ENCODE measurements at regions not wholly inside any gene's neighbourhood (a gene's known extent, or its start where the extent isn't known, plus 50 kb on each side); places are given as distances from the start of the nearest gene placed in this dataset.

DNA sequence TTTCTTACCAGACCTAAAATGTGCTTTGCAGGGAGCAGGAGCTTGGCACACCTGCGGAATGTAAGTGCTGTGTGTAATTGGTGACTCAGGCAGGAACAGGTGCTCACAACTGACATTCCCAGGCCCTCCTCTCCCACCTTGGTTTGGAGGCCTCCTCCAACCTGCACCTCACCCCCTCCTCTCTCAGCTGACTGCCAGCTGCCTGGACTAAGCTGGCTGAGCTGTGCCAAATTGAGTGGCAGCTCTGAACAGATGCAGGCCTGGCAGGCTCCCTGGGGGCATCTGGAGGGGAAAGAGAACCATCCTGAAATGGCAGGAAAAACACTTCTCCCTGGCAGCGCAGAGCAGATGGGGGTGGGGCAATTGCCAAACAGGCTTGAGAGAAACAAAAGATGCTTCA is 91.7 kb upstream of the PGBD5 start:
- Histone ChIP-seq H3K4me1 (no peaks in the 10 kb centered on the region), H3K4me3 (no peak overlapping the region), H3K9me3 (no peaks in the 10 kb centered on the region), H3K27ac (no peak overlapping the region), H3K27me3 (no peaks in the 10 kb centered on the region), H3K36me3 (no peaks in the 10 kb centered on the region)
- TF ChIP-seq, protein P1, sequence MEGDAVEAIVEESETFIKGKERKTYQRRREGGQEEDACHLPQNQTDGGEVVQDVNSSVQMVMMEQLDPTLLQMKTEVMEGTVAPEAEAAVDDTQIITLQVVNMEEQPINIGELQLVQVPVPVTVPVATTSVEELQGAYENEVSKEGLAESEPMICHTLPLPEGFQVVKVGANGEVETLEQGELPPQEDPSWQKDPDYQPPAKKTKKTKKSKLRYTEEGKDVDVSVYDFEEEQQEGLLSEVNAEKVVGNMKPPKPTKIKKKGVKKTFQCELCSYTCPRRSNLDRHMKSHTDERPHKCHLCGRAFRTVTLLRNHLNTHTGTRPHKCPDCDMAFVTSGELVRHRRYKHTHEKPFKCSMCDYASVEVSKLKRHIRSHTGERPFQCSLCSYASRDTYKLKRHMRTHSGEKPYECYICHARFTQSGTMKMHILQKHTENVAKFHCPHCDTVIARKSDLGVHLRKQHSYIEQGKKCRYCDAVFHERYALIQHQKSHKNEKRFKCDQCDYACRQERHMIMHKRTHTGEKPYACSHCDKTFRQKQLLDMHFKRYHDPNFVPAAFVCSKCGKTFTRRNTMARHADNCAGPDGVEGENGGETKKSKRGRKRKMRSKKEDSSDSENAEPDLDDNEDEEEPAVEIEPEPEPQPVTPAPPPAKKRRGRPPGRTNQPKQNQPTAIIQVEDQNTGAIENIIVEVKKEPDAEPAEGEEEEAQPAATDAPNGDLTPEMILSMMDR (IDR thresholded peaks at IDR 0.05), result no peak
- TF ChIP-seq POLR2A (IDR thresholded peaks at IDR 0.05), result no peak
- intact Hi-C loops (cut with DNase I), result no loop called here
- ATAC-seq, result no peak
- 90% methylated on average over 2 of the region's 2 CpGs for WGBS (ENCODE audit: insufficient coverage, low coverage, low lambda C conversion rate, missing lambda C conversion rate)
- DNase-seq, result no peak

DNA sequence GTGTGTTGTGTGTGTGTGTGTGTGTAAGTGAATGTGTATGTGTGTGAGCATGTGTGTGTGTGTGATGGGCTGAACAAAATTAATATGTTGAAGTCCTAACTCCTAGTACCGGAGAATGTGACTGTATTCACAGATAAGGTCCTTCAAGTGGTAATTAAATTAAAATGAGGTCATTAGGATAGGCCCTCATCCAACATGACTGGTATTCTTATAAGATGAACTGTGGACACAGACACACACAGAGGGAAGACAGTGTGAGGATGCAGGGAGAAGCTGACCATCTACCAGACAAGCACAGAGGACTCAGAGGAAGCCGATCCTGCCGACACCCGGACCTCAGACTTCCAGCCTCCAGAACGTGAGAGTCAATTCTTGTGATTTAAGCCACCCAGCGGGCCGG is 91.2 kb upstream of the PGBD5 start:
- no peak overlapping the region for H3K4me3 ChIP-seq
- intact Hi-C loops (cut with DNase I), result no loop called here
- DNase-seq (no peak), ATAC-seq (no peak)
- TF ChIP-seq, protein P1 (IDR thresholded peaks at IDR 0.05), result no peak
- TF ChIP-seq POLR2A (IDR thresholded peaks at IDR 0.05), result no peak
- H3K9me3 ChIP-seq, result no peaks in the 10 kb centered on the region
- H3K4me1 ChIP-seq, result no peaks in the 10 kb centered on the region
- 77% methylated on average over 1 of the region's 7 CpGs for WGBS (ENCODE audit: insufficient coverage, low coverage, low lambda C conversion rate, missing lambda C conversion rate)
- no peak overlapping the region for H3K27ac ChIP-seq
- H3K27me3 ChIP-seq, result no peaks in the 10 kb centered on the region
- H3K36me3 ChIP-seq, result no peaks in the 10 kb centered on the region

DNA sequence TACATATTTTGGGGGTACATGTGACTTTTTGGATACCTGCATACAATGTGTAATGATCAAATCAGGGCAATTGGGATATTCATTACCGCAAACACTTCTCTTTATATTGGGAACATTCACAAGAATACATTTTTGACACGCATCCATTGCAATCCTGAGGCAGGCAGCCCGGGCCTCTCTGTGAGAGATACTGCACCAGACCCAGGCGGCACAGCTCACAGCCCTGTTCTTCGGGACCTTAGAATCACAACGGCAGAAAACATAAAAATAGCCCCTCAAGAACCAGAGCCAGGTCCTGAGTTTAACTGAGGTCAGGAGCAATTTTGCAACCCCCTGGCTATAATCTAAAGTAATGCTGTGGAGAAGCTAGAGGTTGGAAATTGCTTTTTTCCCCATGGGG is 90.8 kb upstream of the PGBD5 start:
- WGBS (ENCODE audit: insufficient coverage, low coverage, low lambda C conversion rate, missing lambda C conversion rate), result 77% methylated on average over 4 of the region's 6 CpGs
- Histone ChIP-seq H3K27me3 (no peaks in the 10 kb centered on the region), H3K36me3 (no peaks in the 10 kb centered on the region), H3K4me3 (no peak overlapping the region), H3K4me1 (no peaks in the 10 kb centered on the region), H3K9me3 (no peaks in the 10 kb centered on the region), H3K27ac (no peak overlapping the region)
- intact Hi-C loops (cut with DNase I), result no loop called here
- ATAC-seq (no peak), DNase-seq (no peak)
- no peak for TF ChIP-seq POLR2A (IDR thresholded peaks at IDR 0.05)
- TF ChIP-seq, protein P1 (IDR thresholded peaks at IDR 0.05), result no peak

DNA sequence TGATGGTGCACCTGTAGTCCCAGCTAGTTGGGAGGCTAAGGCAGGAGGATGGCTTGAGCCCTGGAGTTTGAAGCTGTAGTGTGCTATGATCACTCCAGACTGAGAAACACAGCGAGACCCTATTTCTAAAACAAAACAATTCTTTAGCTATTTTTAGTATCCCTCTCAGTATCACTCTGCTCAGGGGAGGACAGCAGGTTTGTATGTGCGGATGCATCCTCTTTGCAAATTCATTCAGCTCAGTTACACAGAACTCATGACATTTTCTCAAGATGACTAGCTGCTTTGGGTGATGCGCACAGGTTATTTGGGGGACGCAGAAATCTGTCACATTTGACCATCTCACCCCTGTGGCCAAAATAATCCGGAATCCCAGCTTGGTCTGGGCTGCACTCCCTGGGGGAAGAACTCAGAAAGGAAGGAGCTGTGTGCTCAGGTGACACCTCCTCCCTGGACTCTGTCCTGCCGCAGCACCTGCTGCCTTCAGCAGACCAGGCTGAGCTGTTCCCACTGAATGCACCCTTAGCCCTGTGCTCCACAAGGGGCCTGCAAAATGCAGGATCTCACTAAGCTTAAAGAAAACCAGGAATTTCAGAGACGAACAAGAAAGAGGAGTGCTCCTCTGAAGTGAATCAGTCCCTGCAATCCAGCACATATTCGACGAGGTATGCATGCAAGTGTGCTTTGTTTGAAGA is 89.5 kb upstream of the PGBD5 start:
- Histone ChIP-seq H3K4me1 (no peaks in the 10 kb centered on the region), H3K36me3 (no peaks in the 10 kb centered on the region), H3K27me3 (no peaks in the 10 kb centered on the region), H3K27ac (no peak overlapping the region), H3K4me3 (no peak overlapping the region), H3K9me3 (no peaks in the 10 kb centered on the region)
- DNase-seq (no peak), ATAC-seq (no peak)
- WGBS (ENCODE audit: insufficient coverage, low coverage, low lambda C conversion rate, missing lambda C conversion rate), result 26% methylated on average over 6 of the region's 9 CpGs
- TF ChIP-seq, protein P1 (IDR thresholded peaks at IDR 0.05), result no peak
- no peak for TF ChIP-seq POLR2A (IDR thresholded peaks at IDR 0.05)
- intact Hi-C loops (cut with DNase I), result no loop called here

DNA sequence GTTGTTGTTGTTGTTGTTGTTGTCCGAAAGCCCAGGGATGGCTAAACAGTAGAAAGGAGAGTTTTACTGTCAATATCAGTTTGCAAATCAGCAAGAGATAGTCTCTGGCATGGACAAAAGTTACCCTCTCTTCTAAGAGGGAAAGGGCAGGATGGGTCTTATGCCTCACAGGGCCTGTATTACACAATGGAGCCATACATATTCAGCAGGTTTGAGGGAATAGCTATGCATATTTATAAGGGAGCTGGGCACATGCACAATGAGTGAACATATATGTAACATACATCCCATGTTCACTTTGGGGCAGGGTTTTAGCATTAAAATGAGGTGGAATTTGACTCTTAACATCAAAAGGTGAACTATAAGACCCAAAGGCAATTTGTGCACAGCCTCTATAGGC is 84.4 kb upstream of the PGBD5 start:
- Histone ChIP-seq H3K9me3 (no peaks in the 10 kb centered on the region), H3K4me3 (no peak overlapping the region), H3K4me1 (no peaks in the 10 kb centered on the region), H3K36me3 (no peaks in the 10 kb centered on the region), H3K27ac (no peak overlapping the region), H3K27me3 (no peaks in the 10 kb centered on the region)
- intact Hi-C loops (cut with DNase I), result no loop called here
- no CpG with 5 or more reads among the region's 1 CpG for WGBS (ENCODE audit: insufficient coverage, low coverage, low lambda C conversion rate, missing lambda C conversion rate)
- DNase-seq, result no peak
- no peak for ATAC-seq
- TF ChIP-seq, protein P1 (IDR thresholded peaks at IDR 0.05), result no peak
